DND-41 (cell line): ENCODE measurements at regions not wholly inside any gene's neighbourhood (a gene's known extent, or its start where the extent isn't known, plus 50 kb on each side); places are given as distances from the start of the nearest gene placed in this dataset.

Experiments
- CTCF ChIP-seq: IDR thresholded peaks from 2 replicates; pipeline ENCODE4 v1.5.1; 2012; ENCODE audit warnings: borderline replicate concordance, low read length, moderate library complexity, mild to moderate bottlenecking; ENCODE audit not compliant: poor library complexity, severe bottlenecking; ENCODE audit errors: extremely low read depth
- EZH2 ChIP-seq: IDR thresholded peaks from 3 replicates; pipeline ENCODE4 v1.6.1; 2012; ENCODE audit warnings: borderline replicate concordance, low read depth, mild to moderate bottlenecking, moderate library complexity, low read length, inconsistent platforms; ENCODE audit not compliant: severe bottlenecking

- TF ChIP-seq CTCF (no peak), EZH2 (no peak)
Measured at GRCh38 chr9:25078202-25078601, 532.5 kb upstream of the IZUMO3 start.
